Osteocyte (in vitro differentiated cells): ENCODE measurements at regions not wholly inside any gene's neighbourhood (a gene's known extent, or its start where the extent isn't known, plus 50 kb on each side); places are given as distances from the start of the nearest gene placed in this dataset.

Experiments
- DNase-seq: peaks from one replicate; pipeline ENCODE4 v3.0.0; 2021; ENCODE audit warnings: mixed read lengths; ENCODE audit not compliant: unreplicated experiment; ENCODE audit errors: extremely low spot score
- H3K27ac Mint-ChIP-seq: one replicate; pipeline ENCODE4 v1.8.0; 2021; ENCODE audit warnings: mild to moderate bottlenecking, mixed read lengths; ENCODE audit not compliant: unreplicated experiment
- H3K27me3 Mint-ChIP-seq: one replicate; pipeline ENCODE4 v1.8.0; 2021; ENCODE audit warnings: mixed read lengths; ENCODE audit not compliant: unreplicated experiment
- H3K36me3 Mint-ChIP-seq: one replicate; pipeline ENCODE4 v1.8.0; 2021; ENCODE audit warnings: mixed read lengths; ENCODE audit not compliant: unreplicated experiment
- H3K4me1 Mint-ChIP-seq: one replicate; pipeline ENCODE4 v1.8.0; 2021; ENCODE audit warnings: mixed read lengths; ENCODE audit not compliant: unreplicated experiment
- H3K4me3 Mint-ChIP-seq: one replicate; pipeline ENCODE4 v1.8.0; 2021; ENCODE audit warnings: mild to moderate bottlenecking, moderate library complexity, mixed read lengths; ENCODE audit not compliant: unreplicated experiment
- H3K9me3 Mint-ChIP-seq: one replicate; pipeline ENCODE4 v1.8.0; 2021; ENCODE audit warnings: mixed read lengths; ENCODE audit not compliant: unreplicated experiment
- CTCF ChIP-seq: fragments of 200-600 bp; sonication (generic); IDR thresholded peaks from 2 replicates; pipeline ENCODE4 v1.5.0; 2021; ENCODE audit warnings: antibody characterized with exemption, mild to moderate bottlenecking, moderate library complexity

- no peak overlapping the region for H3K4me3 Mint-ChIP-seq
- no peak for DNase-seq
- no peak for TF ChIP-seq CTCF
- no peak overlapping the region for H3K27ac Mint-ChIP-seq
- H3K9me3 Mint-ChIP-seq: peaks cover 1% of the 10 kb centered on the region
- peaks cover 25% of the 10 kb centered on the region for H3K27me3 Mint-ChIP-seq
- no peaks in the 10 kb centered on the region for H3K4me1 Mint-ChIP-seq
- H3K36me3 Mint-ChIP-seq: no peaks in the 10 kb centered on the region
Observed at GRCh38 chr10:118968060-118968459, 61.5 kb upstream of the NANOS1 start.

GRCh38 chr10:118968482-118968881 is 61.0 kb upstream of the NANOS1 start:
- Mint-ChIP-seq H3K4me1 (no peaks in the 10 kb centered on the region), H3K27me3 (peaks cover 28% of the 10 kb centered on the region)

GRCh38 chr10:118969014-118969413 is 60.5 kb upstream of the NANOS1 start:
- no peak overlapping the region for H3K27ac Mint-ChIP-seq

More at GRCh38 chr10:118968482-118968881, 61.0 kb upstream of the NANOS1 start:
- Mint-ChIP-seq H3K27ac (no peak overlapping the region), H3K36me3 (no peaks in the 10 kb centered on the region), H3K9me3 (peaks cover 5% of the 10 kb centered on the region), H3K4me3 (no peak overlapping the region)
- DNase-seq: no peak
- no peak for TF ChIP-seq CTCF

GRCh38 chr10:118970770-118971169 is 58.7 kb upstream of the NANOS1 start:
- Mint-ChIP-seq H3K4me3 (no peak overlapping the region), H3K27ac (no peak overlapping the region), H3K9me3 (peaks cover 12% of the 10 kb centered on the region), H3K4me1 (no peaks in the 10 kb centered on the region), H3K27me3 (peaks cover 34% of the 10 kb centered on the region), H3K36me3 (no peaks in the 10 kb centered on the region)
- no peak for TF ChIP-seq CTCF
- no peak for DNase-seq

More at GRCh38 chr10:118969014-118969413, 60.5 kb upstream of the NANOS1 start:
- DNase-seq: no peak
- H3K36me3 Mint-ChIP-seq: no peaks in the 10 kb centered on the region
- no peaks in the 10 kb centered on the region for H3K4me1 Mint-ChIP-seq
- no peak for TF ChIP-seq CTCF
- H3K4me3 Mint-ChIP-seq: no peak overlapping the region
- peaks cover 10% of the 10 kb centered on the region for H3K9me3 Mint-ChIP-seq
- peaks cover 30% of the 10 kb centered on the region for H3K27me3 Mint-ChIP-seq

GRCh38 chr10:118971187-118971586 is 58.3 kb upstream of the NANOS1 start:
- H3K36me3 Mint-ChIP-seq: no peaks in the 10 kb centered on the region
- H3K27me3 Mint-ChIP-seq: peaks cover 30% of the 10 kb centered on the region
- TF ChIP-seq CTCF: no peak
- H3K4me3 Mint-ChIP-seq: no peak overlapping the region
- no peak for DNase-seq
- no peaks in the 10 kb centered on the region for H3K4me1 Mint-ChIP-seq
- no peak overlapping the region for H3K27ac Mint-ChIP-seq
- peaks cover 12% of the 10 kb centered on the region for H3K9me3 Mint-ChIP-seq
